ENCODE measurements at regions not wholly inside any gene's neighbourhood (a gene's known extent, or its start where the extent isn't known, plus 50 kb on each side); places are given as distances from the start of the nearest gene placed in this dataset.

DNA sequence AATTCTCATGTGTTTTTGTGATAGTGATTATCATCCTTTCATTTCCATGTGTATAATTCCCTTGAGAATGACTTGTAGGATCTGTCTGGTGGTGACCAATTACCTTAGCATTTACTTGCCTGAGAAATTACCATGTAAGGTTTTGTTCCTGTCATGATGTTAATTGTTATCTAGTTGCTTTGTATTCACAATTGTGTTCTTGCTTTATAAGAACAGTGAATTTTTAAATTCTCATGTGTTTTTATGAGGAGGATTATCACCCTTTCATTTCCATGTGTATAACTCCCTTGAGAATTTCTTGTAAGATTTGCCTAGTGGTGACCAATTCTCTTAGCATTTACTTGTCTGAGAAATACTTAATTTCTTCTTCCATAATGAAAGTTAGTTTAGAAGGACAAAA, 758.2 kb upstream of the NDST4 start:
- no peak for DNase-seq

DNA sequence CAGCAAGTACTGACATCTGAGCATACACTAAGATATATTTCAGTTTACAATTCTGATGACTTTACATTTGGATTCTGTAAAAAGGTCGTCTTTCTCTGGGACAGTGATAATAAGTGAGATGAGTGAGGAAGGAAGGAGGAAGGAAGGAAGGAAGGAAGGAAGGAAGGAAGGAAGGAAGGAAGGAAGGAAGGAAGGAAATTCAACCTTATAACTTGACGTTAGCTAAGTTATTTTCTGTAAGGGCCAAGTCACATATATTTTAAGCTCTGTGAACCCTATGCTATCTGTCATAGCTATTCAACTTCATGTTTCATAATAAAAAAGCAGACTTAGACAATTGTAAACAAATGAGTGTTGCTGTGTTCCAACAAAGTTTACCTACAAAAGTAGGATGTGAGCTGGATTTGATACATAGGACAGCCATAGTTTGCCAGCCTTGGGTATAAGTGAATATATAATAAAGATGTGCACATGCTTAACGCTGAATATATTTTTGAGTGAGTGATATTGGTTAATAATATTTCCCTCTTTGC, 753.0 kb upstream of the NDST4 start:
- no peak for DNase-seq

DNA sequence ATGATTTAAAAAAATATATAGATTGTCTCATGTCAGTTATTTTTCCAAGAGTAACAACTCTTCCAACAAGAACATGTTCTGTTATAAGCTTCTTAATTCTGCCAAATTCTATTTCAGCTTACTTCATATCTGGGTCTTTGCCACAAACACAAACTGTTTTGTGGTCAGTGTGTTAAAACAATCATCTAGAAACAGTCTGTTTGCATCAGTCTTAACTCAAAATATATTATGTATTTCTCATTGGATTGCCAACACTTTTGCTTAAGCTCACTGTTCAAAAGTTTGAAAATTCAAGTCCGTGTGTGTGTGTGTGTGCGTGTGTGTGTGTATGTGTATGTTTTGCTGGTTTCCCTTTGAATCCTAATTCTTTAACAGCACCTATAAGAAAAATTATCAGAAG, 752.3 kb upstream of the NDST4 start:
- no peak for DNase-seq

DNA sequence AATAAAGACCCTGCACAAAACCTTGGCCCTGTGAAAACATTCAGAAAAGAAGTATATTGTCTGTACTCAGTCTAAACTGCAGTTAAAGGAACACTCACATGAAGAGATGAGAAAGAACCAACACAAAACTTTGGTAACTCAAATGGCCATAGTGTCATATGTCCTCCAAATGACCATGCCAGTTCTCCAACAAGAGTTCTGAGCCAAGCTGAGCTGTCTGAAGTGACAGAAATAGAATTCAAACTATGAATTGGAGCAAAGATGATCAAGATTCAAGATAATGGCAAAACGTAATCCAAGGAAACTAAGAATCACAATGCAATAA, 739.3 kb upstream of the NDST4 start:
- DNase-seq: no peak

DNA sequence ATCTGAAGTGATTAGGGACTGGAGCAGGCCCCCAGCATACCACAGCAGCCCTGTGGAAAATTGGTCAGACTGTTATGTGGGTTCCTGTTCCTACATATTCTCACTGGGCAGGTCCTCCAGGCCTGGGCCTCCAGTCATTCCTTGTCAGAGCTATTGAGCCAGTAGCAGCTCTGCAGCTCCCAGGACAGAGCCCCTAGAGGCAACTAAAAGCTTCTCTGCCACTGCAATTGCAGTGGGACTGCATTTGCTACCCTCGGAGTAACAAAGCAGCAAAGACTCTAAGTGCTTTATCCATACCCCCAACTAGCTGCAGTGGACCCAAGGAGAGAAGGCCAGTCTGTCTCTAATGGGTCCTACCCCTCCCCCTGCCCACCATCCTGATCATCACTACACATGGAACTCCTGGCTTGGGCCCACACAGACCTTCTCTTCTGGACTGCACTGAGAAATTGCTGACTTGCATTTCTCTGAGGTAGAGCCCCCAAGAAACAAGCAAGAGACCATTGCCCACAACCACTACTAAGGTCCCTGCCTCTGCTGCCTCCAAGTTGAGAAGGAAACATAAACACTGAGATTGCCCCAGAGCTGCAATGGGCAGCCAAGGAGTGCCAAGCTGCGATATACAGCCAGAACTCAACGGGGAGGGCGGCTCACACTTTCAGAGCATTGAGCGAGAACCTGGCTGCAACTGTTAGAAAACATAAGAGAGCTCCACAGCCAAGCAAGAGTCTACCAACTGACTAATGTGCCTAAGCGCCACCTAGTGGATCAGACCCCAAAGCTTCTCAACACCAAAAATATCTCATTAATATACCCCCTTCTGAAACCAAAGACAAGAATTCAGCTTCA, 738.7 kb upstream of the NDST4 start:
- DNase-seq: peak; percentile 19

DNA sequence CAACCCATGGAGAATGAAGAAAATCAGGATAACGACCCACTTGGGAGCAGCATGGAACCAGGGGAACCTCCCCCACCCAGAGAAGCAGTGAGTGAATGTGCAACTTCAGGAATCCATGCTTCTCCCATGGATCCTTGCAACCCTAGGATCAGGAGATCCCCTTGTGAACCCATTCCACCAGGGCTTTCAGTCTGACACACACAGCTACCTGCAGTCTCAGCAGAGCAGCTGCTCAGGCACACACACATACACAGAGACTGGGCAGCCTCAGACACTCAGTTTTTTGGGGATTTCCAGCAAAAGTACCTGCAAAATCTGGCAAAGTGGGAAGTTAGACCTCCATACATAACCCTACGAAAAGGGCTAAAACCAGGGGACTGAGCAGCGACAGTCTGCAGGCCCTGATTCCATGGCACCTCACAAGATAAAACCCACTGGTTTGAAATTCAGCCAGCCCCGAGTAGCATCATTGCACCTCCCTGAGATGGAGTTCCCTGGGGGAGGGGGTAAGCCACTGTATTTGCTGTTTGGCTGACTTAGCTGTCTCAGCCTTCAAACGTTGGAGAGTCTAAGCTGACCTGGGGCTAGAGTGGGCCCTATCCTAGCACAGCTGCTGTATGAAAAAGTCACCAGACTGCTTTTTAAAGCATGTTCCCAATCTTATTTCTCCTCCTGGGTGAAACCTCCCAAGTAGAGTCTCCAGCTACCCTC, 737.5 kb upstream of the NDST4 start:
- no peak for DNase-seq

DNA sequence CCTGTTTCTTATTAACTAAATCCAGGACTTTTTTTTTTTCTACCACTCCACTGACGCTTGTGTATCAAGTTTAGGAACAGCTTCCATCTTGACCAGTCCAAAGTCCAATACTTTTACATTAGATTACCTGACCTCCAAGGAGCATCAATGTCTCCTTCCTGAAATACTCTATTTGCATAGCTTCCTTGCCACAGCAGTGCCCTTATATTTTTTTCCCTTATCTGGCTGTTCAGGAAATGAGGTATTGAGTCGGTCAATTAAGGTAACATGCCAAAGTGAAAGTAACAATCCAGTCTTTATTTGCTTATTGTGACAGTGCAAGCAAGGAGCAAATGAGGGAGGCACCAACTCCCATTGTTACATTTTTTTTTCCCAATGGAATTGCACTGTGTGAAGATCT, 730.8 kb upstream of the NDST4 start:
- no peak for DNase-seq

DNA sequence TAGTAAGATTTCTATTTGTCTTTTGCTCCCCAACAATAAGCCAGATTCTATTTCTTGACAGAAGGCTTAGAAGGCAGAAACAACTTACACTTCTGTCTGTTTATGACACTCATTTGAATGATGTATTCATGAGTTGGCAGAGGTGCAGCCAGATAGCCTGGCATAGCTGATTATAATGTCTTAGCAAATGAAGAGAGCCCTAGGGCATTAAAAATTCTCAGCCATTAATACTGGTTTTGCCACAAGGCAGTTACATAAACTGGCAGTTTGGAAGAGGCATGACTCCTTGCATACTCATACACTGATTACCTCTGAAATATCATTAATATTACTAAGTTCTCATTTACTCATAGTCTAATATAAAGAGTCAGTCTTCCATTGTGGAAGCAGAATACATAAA, 728.5 kb upstream of the NDST4 start:
- DNase-seq: no peak

DNA sequence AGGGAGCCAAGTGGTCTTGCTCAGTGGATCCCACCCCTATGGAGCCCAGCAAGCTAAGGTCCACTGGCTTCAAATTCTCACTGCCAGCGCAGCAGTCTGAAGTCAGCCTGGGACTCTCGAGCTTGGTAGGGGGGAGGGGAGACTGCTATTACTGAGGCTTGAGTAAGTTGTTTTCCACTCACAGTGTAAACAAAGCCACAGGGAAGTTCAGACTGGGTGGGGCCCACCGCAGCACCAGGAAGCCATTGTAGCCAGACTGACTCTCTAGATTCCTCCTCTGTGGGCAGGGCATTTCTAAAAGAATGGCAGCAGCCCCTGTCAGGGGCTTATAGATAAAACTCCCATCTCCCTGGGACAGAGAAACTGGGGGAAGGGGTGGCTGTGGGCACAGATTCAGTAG, 721.0 kb upstream of the NDST4 start:
- DNase-seq: no peak

DNA sequence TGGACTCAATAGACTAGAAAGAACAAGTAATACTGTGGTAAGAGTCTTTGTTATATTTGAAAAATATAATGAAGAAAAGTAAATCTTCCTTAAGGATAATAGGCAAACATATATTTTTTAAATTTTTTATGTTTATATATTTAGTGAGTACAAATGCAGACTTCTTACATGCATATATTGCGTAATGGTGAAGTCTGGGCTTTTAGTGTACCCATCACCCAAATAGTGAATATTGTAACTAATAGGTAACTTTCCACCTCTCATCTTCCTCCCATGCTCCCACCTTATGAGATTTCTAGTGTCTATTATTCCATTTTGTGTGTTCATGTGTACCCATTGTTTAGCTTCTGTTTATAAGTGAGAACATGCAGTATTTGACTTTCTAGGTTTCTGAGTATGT, 711.2 kb upstream of the NDST4 start:
- DNase-seq: no peak

DNA sequence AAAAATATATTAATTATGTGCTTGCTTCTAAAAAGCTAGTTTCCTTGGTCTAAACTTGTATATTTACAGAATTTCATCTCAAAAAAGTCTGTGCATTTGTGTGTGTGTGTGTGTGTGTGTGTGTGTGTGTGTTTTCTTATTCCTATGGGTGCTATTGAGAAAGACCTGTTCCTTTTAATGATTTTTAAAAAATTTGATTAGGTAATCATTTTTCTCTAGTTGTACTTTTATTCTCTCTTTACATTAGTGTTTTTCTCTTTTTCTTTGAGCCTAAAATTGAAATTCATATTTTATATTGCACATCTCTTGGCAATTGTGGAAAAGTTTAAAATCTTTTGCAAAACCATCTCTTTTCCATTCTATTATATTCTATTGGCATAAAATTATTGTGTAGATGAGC, 690.4 kb upstream of the NDST4 start:
- DNase-seq: no peak

DNA sequence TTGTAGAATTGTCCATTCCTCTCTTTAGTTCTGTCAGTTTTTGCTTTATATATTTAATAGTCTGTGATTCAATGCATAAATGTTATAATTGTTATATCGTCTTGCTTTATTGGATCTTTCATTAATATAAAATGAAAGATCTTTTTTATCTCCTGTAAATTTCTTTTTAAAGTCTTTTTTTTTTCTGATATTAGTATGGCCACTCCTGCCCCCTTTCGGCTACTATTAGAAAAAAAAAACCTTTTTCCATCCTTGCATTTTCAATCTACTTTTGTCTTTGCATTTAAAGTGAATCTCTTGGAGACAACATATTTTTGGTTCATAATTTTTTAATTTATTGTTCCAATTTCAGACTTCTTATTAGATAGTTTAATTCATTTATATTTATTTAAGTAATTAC, 677.4 kb upstream of the NDST4 start:
- DNase-seq: no peak

DNA sequence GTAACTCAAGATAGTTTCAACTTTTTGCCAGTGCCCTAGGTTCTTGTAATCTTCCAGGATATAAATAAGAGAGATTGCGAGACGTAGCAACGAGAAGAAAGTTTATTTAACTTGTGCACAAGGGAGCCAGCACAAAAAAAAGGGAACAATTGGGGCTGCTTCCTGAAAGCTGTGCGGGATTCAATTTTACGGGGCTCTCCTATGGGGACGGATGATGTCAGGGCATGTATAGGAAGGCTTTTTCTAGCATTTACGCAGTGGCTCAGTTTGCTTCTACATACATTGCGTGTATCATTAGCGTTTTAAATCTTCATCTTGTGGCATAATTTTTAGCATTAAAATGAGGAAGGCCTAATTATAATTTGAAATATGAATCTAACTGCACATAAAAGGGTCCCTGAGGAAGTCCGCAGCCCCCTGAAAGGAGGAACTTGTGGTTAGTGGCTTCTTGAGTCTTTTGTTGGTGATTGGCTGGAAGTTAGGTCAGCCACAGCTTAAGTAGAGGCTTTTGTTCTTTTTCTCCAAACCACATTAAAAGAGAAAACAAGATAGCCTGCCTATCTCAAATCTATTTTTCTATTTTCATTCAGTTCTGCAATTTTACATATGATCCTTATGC, 668.2 kb upstream of the NDST4 start:
- no peak for DNase-seq

DNA sequence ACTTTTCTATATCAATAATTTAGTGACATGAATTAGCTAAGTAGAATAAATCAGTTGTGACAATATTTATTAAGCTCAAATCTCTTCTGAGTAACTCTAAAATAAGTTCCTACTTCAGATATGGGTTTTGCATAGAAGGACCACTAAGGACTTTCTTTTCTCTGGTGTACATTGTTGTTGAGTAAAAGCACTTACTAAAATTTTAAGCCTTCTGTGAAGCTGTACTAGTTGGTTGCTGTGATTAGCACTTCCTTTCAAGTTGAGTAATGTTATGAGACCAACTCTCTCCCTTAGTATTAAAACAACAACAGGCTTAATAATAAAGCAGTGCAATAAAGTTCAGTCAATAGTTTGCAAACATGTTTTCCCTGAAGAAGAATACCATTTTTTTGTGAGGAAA, 667.4 kb upstream of the NDST4 start:
- no peak for DNase-seq

DNA sequence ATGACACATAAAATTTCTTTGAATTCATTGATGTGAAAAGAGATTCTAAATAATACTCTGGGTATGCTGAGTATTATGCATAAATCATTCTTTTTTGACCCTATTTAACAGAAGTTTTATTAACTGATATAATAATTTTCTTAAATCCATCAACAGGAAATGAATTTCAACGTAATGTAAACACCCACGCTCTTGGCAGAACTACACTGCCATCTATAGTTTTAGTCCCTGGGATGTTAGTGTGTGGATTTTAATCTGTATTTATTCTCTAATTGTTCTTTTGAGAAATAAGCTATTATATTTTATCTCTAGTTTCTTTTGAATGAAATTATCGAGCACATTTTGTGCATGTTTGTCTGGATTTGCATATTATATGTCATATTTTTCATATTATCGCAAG, 666.8 kb upstream of the NDST4 start:
- no peak for DNase-seq

DNA sequence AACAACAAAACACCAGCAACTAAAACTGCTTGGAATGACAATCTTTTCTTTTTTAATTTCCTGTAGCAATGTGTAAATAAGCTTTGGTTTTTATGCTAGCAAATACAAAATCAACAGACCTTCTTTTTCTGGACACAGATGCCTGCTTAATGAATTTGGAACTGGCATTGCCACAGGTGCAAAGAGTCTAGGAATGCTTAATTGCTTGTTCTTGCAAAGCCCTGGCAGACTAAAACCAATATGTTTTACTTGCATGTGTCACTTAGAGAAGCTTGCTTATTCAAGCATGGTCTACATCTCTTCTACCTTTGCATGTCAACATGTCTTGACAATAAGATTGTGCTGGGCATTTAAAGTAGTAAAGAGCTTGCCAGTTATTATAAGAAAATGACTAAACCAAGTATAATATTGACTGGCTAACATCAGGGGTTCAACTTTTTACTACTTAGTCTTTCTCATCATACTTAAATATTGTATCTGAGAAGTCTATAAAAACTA, 656.7 kb upstream of the NDST4 start:
- DNase-seq: no peak

DNA sequence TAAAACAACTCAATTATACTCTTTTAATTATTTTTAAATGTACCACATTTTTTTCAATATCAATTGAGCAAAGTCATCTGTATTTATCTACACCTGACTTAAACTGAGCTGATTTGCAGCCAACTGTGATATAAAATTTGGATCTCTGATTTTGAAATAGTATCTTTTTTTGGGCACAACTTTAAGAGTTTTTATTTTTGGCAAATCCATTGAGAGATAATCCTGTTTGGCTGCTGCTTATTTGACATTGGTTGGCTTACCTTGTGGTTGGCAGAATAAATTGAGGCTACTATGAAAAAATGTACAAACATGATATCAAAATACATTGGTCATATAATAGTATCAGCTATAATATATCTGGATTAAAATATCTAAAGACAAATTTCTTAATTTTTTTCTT, 656.0 kb upstream of the NDST4 start:
- no peak for DNase-seq

DNA sequence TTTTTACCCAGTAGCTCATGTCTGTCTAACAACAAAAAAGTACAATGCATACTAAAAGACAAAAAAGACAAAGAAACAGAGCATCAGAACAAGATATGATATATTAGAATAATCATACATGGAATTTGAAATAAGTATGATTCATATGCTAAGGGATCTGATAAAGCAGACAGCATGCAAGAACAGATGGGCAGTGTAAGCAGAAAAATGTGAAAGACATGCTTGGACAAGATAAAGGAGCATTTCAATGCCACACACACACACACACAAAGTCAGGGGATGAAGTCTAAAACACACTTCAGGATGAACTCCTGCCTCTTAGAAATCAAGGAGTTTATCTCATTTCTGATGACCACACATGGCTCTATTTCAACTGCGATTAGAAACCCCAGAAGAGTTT, 649.6 kb upstream of the NDST4 start:
- DNase-seq: no peak

DNA sequence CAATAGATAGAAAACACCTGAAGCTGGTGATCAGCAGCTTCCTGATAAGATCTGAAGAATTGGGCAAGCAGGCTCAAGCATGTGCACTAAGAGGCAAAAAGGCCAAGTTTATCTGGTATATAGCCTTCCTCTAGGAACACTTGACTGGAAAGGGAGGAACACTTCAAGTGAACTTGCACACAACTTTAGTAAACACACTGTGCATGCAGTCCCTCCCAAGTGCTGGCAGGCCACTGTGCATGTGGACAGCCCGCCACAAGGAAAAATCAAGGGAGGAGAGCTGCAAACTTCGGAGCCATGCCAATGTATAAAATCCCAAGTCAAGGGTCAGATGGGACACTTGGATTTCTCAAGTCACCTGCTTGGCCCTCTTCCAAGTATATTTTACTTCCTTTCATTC, 645.8 kb upstream of the NDST4 start:
- DNase-seq: no peak

DNA sequence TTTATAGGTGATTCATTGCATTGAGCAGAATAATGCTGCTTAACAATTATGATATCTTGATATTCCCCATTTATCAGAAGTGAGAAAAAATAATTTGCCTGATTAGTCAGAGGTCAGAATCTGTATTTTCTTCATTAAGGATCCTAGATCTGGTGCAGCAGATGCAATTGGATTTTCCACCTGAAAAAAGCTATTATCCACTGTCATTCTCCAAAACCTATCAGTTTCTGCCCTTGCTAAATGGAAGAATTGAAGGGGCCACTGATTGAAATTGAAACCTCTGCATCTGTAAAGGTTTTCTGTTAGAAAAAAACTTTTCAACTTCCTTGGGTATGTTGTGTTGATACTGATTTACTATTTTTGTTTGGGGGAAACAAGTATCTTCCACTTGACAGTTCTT, 636.0 kb upstream of the NDST4 start:
- DNase-seq: no peak

DNA sequence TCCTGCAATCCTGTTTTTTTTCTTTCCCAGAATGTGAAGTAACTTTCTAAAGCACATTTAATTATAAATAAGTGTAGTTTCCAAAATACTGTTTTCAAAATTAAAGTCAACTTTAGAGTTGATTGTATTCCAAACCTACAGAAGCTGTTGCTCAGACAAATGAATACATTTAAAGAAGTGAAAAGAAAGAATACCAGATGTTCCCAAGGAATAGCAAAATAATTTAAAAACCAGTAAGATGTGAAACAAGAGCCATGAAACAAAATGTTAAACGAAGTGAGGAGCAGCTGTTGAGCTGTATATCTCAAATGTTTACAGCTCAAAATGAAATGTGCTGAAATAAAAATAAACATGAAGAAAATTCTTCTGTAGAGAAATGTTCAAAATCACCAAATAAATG, 627.4 kb upstream of the NDST4 start:
- no peak for DNase-seq

DNA sequence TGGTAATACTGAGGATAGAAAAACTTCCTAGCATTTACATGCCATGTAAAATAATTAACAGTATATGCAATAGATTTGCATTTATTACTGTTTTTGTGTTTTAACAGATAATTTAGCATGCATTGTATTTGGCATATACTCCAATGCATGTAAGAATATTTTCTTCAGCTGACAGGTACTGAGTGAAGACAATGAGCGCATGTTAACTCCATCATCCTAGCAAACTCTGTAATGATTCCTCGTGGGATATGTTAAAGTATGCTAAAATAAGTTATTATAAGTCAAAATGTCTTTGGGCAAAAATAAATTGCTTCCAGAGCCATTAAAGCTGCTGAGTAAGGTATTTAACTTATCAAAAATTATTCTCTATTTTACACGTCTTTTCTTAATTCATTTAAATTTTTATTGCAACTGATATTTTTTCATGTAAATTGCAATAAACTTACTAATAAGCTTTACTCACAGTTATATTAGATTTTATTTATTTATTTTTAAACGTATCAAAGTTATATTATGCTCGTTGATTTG, 616.4 kb upstream of the NDST4 start:
- DNase-seq: no peak

DNA sequence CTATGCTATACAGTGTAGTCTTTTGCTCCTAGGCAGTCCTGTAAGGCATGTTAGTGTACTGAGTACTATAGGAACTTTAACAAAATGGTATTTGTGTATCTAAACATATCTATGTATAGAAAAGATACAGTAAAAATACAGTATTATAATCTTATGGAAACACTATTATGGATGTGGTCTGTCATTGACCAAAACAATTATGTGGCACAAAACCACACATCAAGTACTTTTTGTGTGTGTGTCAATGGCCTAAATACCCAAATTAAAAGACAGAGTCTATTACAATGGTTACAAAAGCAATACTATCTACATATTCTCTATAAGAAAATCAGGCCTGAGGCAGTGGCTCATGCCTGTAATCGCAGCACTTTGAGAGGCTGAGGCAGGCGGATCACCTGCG, 610.2 kb upstream of the NDST4 start:
- no peak for DNase-seq

DNA sequence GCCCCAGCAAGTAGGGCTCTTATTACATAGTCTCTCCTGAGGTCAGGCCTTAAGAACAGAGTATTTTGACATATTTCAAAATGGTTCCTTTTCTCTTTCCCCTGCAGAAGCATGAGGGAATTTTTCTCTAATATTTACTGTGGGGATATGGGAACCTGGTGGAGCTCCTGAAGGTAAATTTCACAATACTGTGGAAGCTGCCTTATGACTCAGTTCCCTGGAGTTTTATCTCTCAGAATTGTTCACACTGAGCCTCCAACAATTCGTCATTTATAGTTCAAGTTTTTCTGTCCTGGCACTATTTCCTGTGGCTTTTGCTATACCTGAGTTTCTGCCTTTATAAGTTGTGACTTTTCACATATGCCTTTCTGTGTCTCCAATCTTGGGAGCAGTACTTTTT, 607.2 kb upstream of the NDST4 start:
- no peak for DNase-seq
